ENCODE measurements at regions not wholly inside any gene's neighbourhood (a gene's known extent, or its start where the extent isn't known, plus 50 kb on each side); places are given as distances from the start of the nearest gene placed in this dataset.

GRCh38 chr6:19538096-19538495 lies 299.1 kb upstream of the ID4 start:
- no peak for DNase-seq (ENCODE audit: low read depth, low spot score)
- H3K9me1 ChIP-seq (replicated peaks; ENCODE audit: control insufficient read depth, extremely low read depth, insufficient read depth, low read length): no peaks in the 10 kb centered on the region
- dilution Hi-C loops (cut with MboI; ENCODE audit: extremely low pct_ligation_motif_present, low sequenced_read_pairs) (no loop called here), intact Hi-C loops (cut with micrococcal nuclease) (no loop called here)
- ChIA-PET CTCF (no interaction called here), POLR2A (no interaction called here)
- no peak overlapping the region for H2AFZ ChIP-seq (ENCODE audit: low read depth, low read length)
- no peak for FAIRE-seq
- peaks cover 4% of the 10 kb centered on the region for H3K9me3 ChIP-seq (replicated peaks; ENCODE audit: control insufficient read depth, insufficient read depth, low read length)
- H3K27me3 ChIP-seq (ENCODE audit: control insufficient read depth in 2 of 2, insufficient read depth in 2 of 2, low read length in 2 of 2): no peaks in the 10 kb centered on the region
- no peak overlapping the region for H3K27ac ChIP-seq (ENCODE audit: insufficient read depth, low read depth, low read length)
- H3K4me1 ChIP-seq (ENCODE audit: control insufficient read depth, extremely low read depth, insufficient read depth, low read length): no peaks in the 10 kb centered on the region
- H4K20me1 ChIP-seq (replicated peaks; ENCODE audit: control insufficient read depth, extremely low read depth, insufficient read depth, low read length): no peaks in the 10 kb centered on the region
- no peaks in the 10 kb centered on the region for H3K79me2 ChIP-seq (ENCODE audit: control insufficient read depth, insufficient read depth, low read length)
- H3K9ac ChIP-seq (replicated peaks; ENCODE audit: extremely low read depth, insufficient read depth, low read length): no peak overlapping the region
- TF ChIP-seq POLR2A (IDR thresholded peaks at IDR 0.05; ENCODE audit: low read depth, low read length) (no peak), EZH2 (IDR thresholded peaks at IDR 0.05; ENCODE audit: borderline replicate concordance, low read depth, low read length, severe bottlenecking) (no peak), MYC (IDR thresholded peaks at IDR 0.05; ENCODE audit: low read depth, low read length) (no peak), CTCF (IDR thresholded peaks at IDR 0.05; ENCODE audit: extremely low read depth in 1 of 2, insufficient read depth in 1 of 2, low read depth in 1 of 2, low read length in 2 of 2) (no peak), MAX (IDR thresholded peaks at IDR 0.05; ENCODE audit: insufficient read depth, insufficient read length) (no peak), FOS (IDR thresholded peaks at IDR 0.05; ENCODE audit: borderline replicate concordance, insufficient read depth, low read length) (no peak), GATA2 (IDR thresholded peaks at IDR 0.05; ENCODE audit: insufficient read depth, insufficient read length, low read depth, low read length) (no peak), POLR2AphosphoS5 (IDR thresholded peaks at IDR 0.05; ENCODE audit: insufficient read depth, low read depth, low read length) (no peak), JUN (IDR thresholded peaks at IDR 0.05; ENCODE audit: borderline replicate concordance, insufficient read depth, insufficient read length, low read depth) (no peak)
- no peaks in the 10 kb centered on the region for H3K36me3 ChIP-seq (ENCODE audit: control insufficient read depth in 2 of 2, extremely low read depth in 1 of 2, insufficient read depth in 2 of 2, low read length in 2 of 2)
- no peak overlapping the region for H3K4me3 ChIP-seq (replicated peaks in 1 of 3; ENCODE audit: insufficient read depth in 1 of 3, low read depth in 1 of 3, low read length in 3 of 3)
- H3K4me2 ChIP-seq (ENCODE audit: insufficient read depth, low read length): no peak overlapping the region
- BruUV-seq (replicated peaks): no TSS peak

Data from endothelial cell of umbilical vein (primary cell).